ENCODE measurements at regions not wholly inside any gene's neighbourhood (a gene's known extent, or its start where the extent isn't known, plus 50 kb on each side); places are given as distances from the start of the nearest gene placed in this dataset.

GRCh38 chr20:56903421-56903820 lies 274.3 kb downstream of the TFAP2C start:
- intact Hi-C loops (cut with micrococcal nuclease), result no loop called here
- no peaks in the 10 kb centered on the region for H3K79me2 ChIP-seq (ENCODE audit: insufficient read depth, low read length)
- TF ChIP-seq CTCF (IDR thresholded peaks at IDR 0.05 in 2 of 3, conservative IDR thresholded peaks at IDR 0.05 in 1 of 3; ENCODE audit: borderline replicate concordance in 1 of 3, insufficient read depth in 1 of 3, low read depth in 2 of 3, low read length in 2 of 3) (no peak), JUND (IDR thresholded peaks at IDR 0.05) (no peak), POLR2A (IDR thresholded peaks at IDR 0.05; ENCODE audit: borderline replicate concordance, extremely low read depth, insufficient read depth, insufficient read length) (no peak), REST (IDR thresholded peaks at IDR 0.05; ENCODE audit: low read depth) (no peak)
- no peaks in the 10 kb centered on the region for H3K4me1 ChIP-seq (ENCODE audit: control insufficient read depth in 1 of 2, insufficient read depth in 2 of 2, low read length in 2 of 2)
- H2AFZ ChIP-seq (ENCODE audit: low read depth, low read length, poor library complexity, severe bottlenecking), result no peak overlapping the region
- H3K9ac ChIP-seq (ENCODE audit: low read length), result no peak overlapping the region
- DNase-seq (ENCODE audit: low read depth, low spot score) (no peak), ATAC-seq (no peak)
- no TSS peak for BruUV-seq (replicated peaks)
- H3K9me3 ChIP-seq (ENCODE audit: control insufficient read depth in 1 of 2, insufficient read depth in 1 of 2, low read depth in 1 of 2, low read length in 2 of 2), result no peaks in the 10 kb centered on the region
- no peak overlapping the region for H3K4me2 ChIP-seq (ENCODE audit: low read length)
- H3K27me3 ChIP-seq (ENCODE audit: insufficient read depth, low read length), result 0 out of 2 replicates have a peak, but pooled peaks cover 3% of the 10 kb centered on the region
- H4K20me1 ChIP-seq (ENCODE audit: insufficient read depth), result no peaks in the 10 kb centered on the region
- H3K9me2 ChIP-seq (ENCODE audit: insufficient read depth), result no peaks in the 10 kb centered on the region
- RAD21 ChIA-PET (ENCODE audit: low non-redundant PET in 1 of 2, low total read pairs in 2 of 2, uncharacterized antibody in 2 of 2, unreplicated experiment in 2 of 2), result no interaction called here
- no peaks in the 10 kb centered on the region for H3K36me3 ChIP-seq (ENCODE audit: control insufficient read depth in 1 of 2, insufficient read depth in 2 of 2, low read length in 2 of 2)
- H3K27ac ChIP-seq (ENCODE audit: low read depth, low read length), result no peak overlapping the region
- POLR2A ChIA-PET, result no interaction called here
- H3K4me3 ChIP-seq (replicated peaks in 1 of 2; ENCODE audit: low read depth in 1 of 2, low read length in 2 of 2), result no peak overlapping the region
- CTCF ChIA-PET, result no interaction called here
